ENCODE measurements at regions not wholly inside any gene's neighbourhood (a gene's known extent, or its start where the extent isn't known, plus 50 kb on each side); places are given as distances from the start of the nearest gene placed in this dataset.

DNA sequence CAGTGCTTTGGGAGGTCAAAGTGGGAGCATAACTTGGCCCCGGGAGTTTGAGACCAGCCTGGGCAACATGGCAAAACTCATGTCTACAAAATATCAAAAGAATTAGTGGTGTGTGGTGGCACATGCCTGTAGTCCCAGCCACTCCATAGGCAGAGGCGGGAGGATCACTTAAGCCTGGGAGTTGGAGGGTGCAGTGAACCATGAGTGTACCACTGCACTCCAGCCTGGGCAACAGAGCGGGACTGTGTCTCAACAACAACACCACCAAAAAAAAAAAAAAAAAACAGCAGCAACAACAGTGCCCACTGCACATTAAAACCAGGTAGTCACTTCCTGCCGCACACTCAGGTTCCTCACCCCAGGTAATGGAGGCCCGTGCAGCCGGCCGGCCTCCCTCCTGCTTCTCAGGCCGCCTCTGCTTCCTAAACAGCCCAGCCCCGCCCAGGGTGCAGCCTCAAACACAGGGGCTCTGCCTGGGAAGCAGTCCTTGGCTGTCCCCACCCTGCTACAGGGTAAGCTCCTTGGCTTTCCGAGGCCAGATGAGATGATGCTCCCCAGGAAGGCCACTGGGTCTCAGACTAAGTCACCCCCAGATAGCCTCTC is 318.3 kb downstream of the SHANK2 start:
- TF ChIP-seq POLR2A (IDR thresholded peaks at IDR 0.05; ENCODE audit: extremely low read depth, insufficient read length), result no peak
- TF ChIP-seq, protein P1, sequence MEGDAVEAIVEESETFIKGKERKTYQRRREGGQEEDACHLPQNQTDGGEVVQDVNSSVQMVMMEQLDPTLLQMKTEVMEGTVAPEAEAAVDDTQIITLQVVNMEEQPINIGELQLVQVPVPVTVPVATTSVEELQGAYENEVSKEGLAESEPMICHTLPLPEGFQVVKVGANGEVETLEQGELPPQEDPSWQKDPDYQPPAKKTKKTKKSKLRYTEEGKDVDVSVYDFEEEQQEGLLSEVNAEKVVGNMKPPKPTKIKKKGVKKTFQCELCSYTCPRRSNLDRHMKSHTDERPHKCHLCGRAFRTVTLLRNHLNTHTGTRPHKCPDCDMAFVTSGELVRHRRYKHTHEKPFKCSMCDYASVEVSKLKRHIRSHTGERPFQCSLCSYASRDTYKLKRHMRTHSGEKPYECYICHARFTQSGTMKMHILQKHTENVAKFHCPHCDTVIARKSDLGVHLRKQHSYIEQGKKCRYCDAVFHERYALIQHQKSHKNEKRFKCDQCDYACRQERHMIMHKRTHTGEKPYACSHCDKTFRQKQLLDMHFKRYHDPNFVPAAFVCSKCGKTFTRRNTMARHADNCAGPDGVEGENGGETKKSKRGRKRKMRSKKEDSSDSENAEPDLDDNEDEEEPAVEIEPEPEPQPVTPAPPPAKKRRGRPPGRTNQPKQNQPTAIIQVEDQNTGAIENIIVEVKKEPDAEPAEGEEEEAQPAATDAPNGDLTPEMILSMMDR (IDR thresholded peaks at IDR 0.05; ENCODE audit: low read depth, low read length), result no peak

Data from NB4 (cell line).